GM13977 (cell line): ENCODE measurements at regions not wholly inside any gene's neighbourhood (a gene's known extent, or its start where the extent isn't known, plus 50 kb on each side); places are given as distances from the start of the nearest gene placed in this dataset.
"Not testable (repeated sequence)": the region's sequence is repeated elsewhere in the genome, so short reads cannot be mapped to it uniquely, and the experiment has no call there.

Source experiments
- DNase-seq: peaks from one replicate; pipeline ENCODE4 v3.0.0; 2012; ENCODE audit warnings: low spot score
- CTCF ChIP-seq: IDR thresholded peaks from 2 replicates; pipeline ENCODE4 v1.5.1; 2012; ENCODE audit warnings: mild to moderate bottlenecking, control low read depth; ENCODE audit not compliant: insufficient read depth; ENCODE audit errors: extremely low read depth, missing control alignments
- in situ Hi-C: fragments of 300-500 bp; cut with MboI; formaldehyde crosslinking; loops from one replicate; pipeline ENCODE4 v1.12.0; 2022; ENCODE audit warnings: low sequenced_read_pairs, low pct_unique_long_range_greater_than_20kb, mixed read lengths, inconsistent platforms; ENCODE audit not compliant: unreplicated experiment

- in situ Hi-C loops, result no loop called here
- no peak for DNase-seq
- no peak for TF ChIP-seq CTCF
Measured at GRCh38 chrX:106278951-106279350, 110.8 kb downstream of the PWWP3B start.

GRCh38 chrX:106281383-106281782 lies 113.3 kb downstream of the PWWP3B start:
- in situ Hi-C loops, result no loop called here
- no peak for DNase-seq
- no peak for TF ChIP-seq CTCF

GRCh38 chrX:106283841-106284240 lies 115.7 kb downstream of the PWWP3B start:
- no peak for TF ChIP-seq CTCF
- in situ Hi-C loops, result no loop called here
- DNase-seq, result no peak

- in situ Hi-C loops, result no loop called here
- DNase-seq, result no peak
- TF ChIP-seq CTCF, result no peak
Measured at GRCh38 chrX:106284431-106285025, 116.4 kb downstream of the PWWP3B start.

GRCh38 chrX:106286053-106286650 lies 118.0 kb downstream of the PWWP3B start:
- no peak for DNase-seq
- in situ Hi-C loops, result no loop called here
- TF ChIP-seq CTCF, result no peak

GRCh38 chrX:106290778-106291177 lies 122.7 kb downstream of the PWWP3B start:
- DNase-seq, in situ Hi-C loops: not testable (repeated sequence)

GRCh38 chrX:106291779-106292390 lies 123.8 kb downstream of the PWWP3B start:
- in situ Hi-C loops, DNase-seq: not testable (repeated sequence)
